Tibial artery (tissue), 4 donors: ENCODE measurements at regions not wholly inside any gene's neighbourhood (a gene's known extent, or its start where the extent isn't known, plus 50 kb on each side); places are given as distances from the start of the nearest gene placed in this dataset.

Experiments used
- DNase-seq, 2 donors: peaks; one replicate each; pipeline ENCODE4 v3.0.0-alpha.2; 2019
- H3K27ac ChIP-seq, 2 donors: fragments of 200-600 bp; sonication (generic) in 1 of 2; 1 replicate in 1 of 2; 2 replicates in 1 of 2; pipeline ENCODE4 v1.5.1; 2018 to 2019; ENCODE audit warnings: mild to moderate bottlenecking in 1 of 2
- H3K27me3 ChIP-seq, 2 donors: fragments of 200-600 bp; sonication (generic) in 1 of 2; one replicate each; pipeline versions ENCODE4 v1.5.1 to v1.6.0; 2016 to 2019
- H3K36me3 ChIP-seq, 3 donors: fragments of 200-600 bp; sonication (generic) in 2 of 3; one replicate each; pipeline ENCODE4 v1.5.1; 2016 to 2019; ENCODE audit warnings: mild to moderate bottlenecking in 2 of 3
- H3K4me1 ChIP-seq, 4 donors: fragments of 200-600 bp; sonication (generic) in 2 of 4; 1 replicate in 3 of 4; 2 replicates in 1 of 4; pipeline ENCODE4 v1.5.1; 2016 to 2019
- H3K4me3 ChIP-seq, 2 donors: fragments of 200-600 bp; sonication (generic) in 1 of 2; 1 replicate in 1 of 2; 2 replicates in 1 of 2; pipeline ENCODE4 v1.5.1; 2018 to 2019; ENCODE audit warnings: mild to moderate bottlenecking in 2 of 2
- H3K9me3 ChIP-seq, 3 donors: fragments of 200-600 bp; sonication (generic) in 1 of 3; one replicate each; pipeline ENCODE4 v1.5.1; 2016 to 2019
- CTCF ChIP-seq, 2 experiments: fragments of 200-600 bp in 1 of 2; fragments of 450-650 bp in 1 of 2; IDR thresholded peaks; one replicate each; pipeline ENCODE4 v1.5.1; 2017 to 2019; ENCODE audit warnings: antibody characterized with exemption in 2 of 2, mild to moderate bottlenecking in 1 of 2, moderate library complexity in 1 of 2
- intact Hi-C: fragments of 100-400 bp; cut with DNase I; formaldehyde crosslinking; loops from one replicate; pipeline ENCODE4 v1.15.0; 2023; ENCODE audit warnings: low total_unique reads

- H3K36me3 ChIP-seq: no peaks in the 10 kb centered on the region
- H3K4me3 ChIP-seq: no peak overlapping the region
- no peaks in the 10 kb centered on the region for H3K4me1 ChIP-seq
- no peak overlapping the region for H3K27ac ChIP-seq
- TF ChIP-seq CTCF (IDR thresholded peaks at IDR 0.05): no peak
- intact Hi-C loops: no loop called here
- H3K9me3 ChIP-seq: no peaks in the 10 kb centered on the region
- no peak for DNase-seq
- H3K27me3 ChIP-seq: no peaks in the 10 kb centered on the region
Observed at GRCh38 chr5:89606939-89607534, 724.1 kb upstream of the MEF2C start.

- no peak overlapping the region for H3K4me3 ChIP-seq
- H3K27ac ChIP-seq: no peak overlapping the region
- TF ChIP-seq CTCF (IDR thresholded peaks at IDR 0.05): no peak
- H3K36me3 ChIP-seq: no peaks in the 10 kb centered on the region
- intact Hi-C loops: no loop called here
- DNase-seq: no peak
- H3K4me1 ChIP-seq: no peaks in the 10 kb centered on the region
- H3K9me3 ChIP-seq: no peaks in the 10 kb centered on the region
- no peaks in the 10 kb centered on the region for H3K27me3 ChIP-seq
Observed at GRCh38 chr5:89604342-89604741, 721.4 kb upstream of the MEF2C start.

GRCh38 chr5:89601880-89602279 lies 718.9 kb upstream of the MEF2C start:
- TF ChIP-seq CTCF (IDR thresholded peaks at IDR 0.05): no peak
- H3K4me3 ChIP-seq: no peak overlapping the region
- no peaks in the 10 kb centered on the region for H3K27me3 ChIP-seq
- intact Hi-C loops: no loop called here
- H3K36me3 ChIP-seq: no peaks in the 10 kb centered on the region
- DNase-seq: no peak
- no peaks in the 10 kb centered on the region for H3K4me1 ChIP-seq
- H3K27ac ChIP-seq: no peak overlapping the region
- no peaks in the 10 kb centered on the region for H3K9me3 ChIP-seq

GRCh38 chr5:89597878-89598277 lies 714.9 kb upstream of the MEF2C start:
- Histone ChIP-seq H3K27ac (no peak overlapping the region), H3K4me1 (no peaks in the 10 kb centered on the region), H3K9me3 (no peaks in the 10 kb centered on the region), H3K36me3 (no peaks in the 10 kb centered on the region), H3K4me3 (no peak overlapping the region), H3K27me3 (no peaks in the 10 kb centered on the region)
- intact Hi-C loops: no loop called here
- TF ChIP-seq CTCF (IDR thresholded peaks at IDR 0.05): no peak
- no peak for DNase-seq

GRCh38 chr5:89596821-89597220 lies 713.8 kb upstream of the MEF2C start:
- H3K27ac ChIP-seq: no peak overlapping the region
- intact Hi-C loops: no loop called here
- H3K36me3 ChIP-seq: no peaks in the 10 kb centered on the region
- no peak for DNase-seq
- no peaks in the 10 kb centered on the region for H3K27me3 ChIP-seq
- no peak overlapping the region for H3K4me3 ChIP-seq
- no peak for TF ChIP-seq CTCF (IDR thresholded peaks at IDR 0.05)
- no peaks in the 10 kb centered on the region for H3K4me1 ChIP-seq
- H3K9me3 ChIP-seq: no peaks in the 10 kb centered on the region

GRCh38 chr5:89595056-89595455 lies 712.1 kb upstream of the MEF2C start:
- H3K27ac ChIP-seq: no peak overlapping the region
- no peak overlapping the region for H3K4me3 ChIP-seq
- H3K27me3 ChIP-seq: no peaks in the 10 kb centered on the region
- H3K4me1 ChIP-seq: no peaks in the 10 kb centered on the region
- intact Hi-C loops: no loop called here
- H3K36me3 ChIP-seq: no peaks in the 10 kb centered on the region
- DNase-seq: no peak
- peaks cover 0 to 8% (median 7%) of the 10 kb centered on the region in 3 donors for H3K9me3 ChIP-seq
- TF ChIP-seq CTCF (IDR thresholded peaks at IDR 0.05): no peak
